HG02870 (cell line): ENCODE measurements at regions not wholly inside any gene's neighbourhood (a gene's known extent, or its start where the extent isn't known, plus 50 kb on each side); places are given as distances from the start of the nearest gene placed in this dataset.
"Not testable (repeated sequence)": the region's sequence is repeated elsewhere in the genome, so short reads cannot be mapped to it uniquely, and the experiment has no call there.

Experiments
- ATAC-seq: cut with Tn5 transposase; IDR thresholded peaks from one replicate; pipeline ENCODE4 v1.9.1; 2021; ENCODE audit warnings: mild to moderate bottlenecking, moderate library complexity; ENCODE audit not compliant: unreplicated experiment

- ATAC-seq, result no peak
Measured at GRCh38 chr2:4900861-4901770, 791.1 kb upstream of the SOX11 start.

- ATAC-seq, result no peak
Measured at GRCh38 chr2:4903656-4904348, 788.4 kb upstream of the SOX11 start.

GRCh38 chr2:4908461-4908860 is 783.7 kb upstream of the SOX11 start:
- ATAC-seq, result no peak

DNA sequence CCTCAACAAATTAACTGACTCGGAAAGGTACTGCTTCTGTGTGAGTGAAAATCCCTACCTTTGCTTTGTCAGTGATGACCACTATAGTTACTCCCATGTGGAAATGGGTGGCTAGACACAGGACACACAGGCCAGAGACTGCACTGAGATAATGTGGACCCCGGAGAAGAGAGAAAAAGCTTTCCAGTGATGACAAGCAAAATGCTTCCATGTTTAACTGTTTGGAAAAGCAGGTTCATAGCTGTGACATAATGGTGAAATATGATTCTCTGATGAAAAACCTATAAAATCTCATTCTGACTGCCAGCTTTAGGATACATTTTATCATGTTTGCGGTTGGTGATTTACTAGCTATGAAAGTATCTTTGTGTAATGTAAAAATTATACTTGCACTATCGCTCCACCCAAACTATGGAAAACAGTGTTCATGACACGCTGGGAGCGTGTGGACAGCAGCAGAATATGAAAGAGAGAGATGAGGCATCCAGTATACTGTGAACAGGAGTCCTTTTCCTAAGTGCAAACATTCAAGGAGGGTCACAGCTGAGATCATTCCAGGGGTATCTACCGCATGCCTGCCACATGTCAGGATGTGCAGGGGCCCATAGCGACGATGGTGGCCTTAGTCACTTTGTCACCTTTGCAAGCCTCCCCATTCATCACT is 782.7 kb upstream of the SOX11 start:
- ATAC-seq, result no peak

GRCh38 chr2:4914036-4914435 is 778.1 kb upstream of the SOX11 start:
- ATAC-seq, result no peak

GRCh38 chr2:4914551-4914950 is 777.6 kb upstream of the SOX11 start:
- ATAC-seq, result no peak

DNA sequence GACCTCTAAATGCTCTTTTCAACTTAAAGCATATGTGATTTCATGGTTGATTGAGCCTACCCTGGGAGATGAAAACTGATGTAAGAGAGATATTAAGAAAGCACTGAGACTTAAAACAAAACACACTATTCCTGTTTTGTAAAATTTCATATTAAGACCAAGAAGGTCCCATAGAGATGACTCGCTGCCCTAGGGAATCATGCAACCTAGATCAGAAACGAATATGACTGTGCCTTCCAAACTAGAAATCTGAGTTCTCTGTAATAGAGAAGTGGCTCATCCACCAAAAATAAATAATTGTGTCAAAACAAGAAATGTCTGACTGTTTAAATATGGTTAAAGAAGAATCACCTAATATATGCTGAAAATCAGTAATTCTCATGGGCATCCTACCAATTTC is 776.8 kb upstream of the SOX11 start:
- ATAC-seq, result no peak

GRCh38 chr2:4916094-4916493 is 776.1 kb upstream of the SOX11 start:
- no peak for ATAC-seq

DNA sequence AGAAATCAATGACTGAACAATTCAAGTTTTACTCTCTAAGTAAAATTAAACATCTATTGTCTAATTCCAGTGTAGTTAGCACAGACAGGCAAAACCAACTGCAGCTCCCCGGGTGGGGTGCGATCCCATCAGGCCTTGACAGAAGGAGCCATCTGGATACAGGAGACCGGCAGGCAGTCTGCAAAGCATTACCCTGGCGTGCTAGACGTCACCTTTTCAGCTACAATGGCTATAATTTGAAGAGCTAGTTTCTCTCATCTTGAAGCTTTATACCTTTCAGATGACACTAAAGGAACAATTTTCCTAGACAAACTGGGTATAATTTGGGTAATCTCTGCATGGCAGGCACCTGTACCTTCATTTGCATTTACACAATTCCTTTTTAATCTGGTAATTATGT is 761.5 kb upstream of the SOX11 start:
- no peak for ATAC-seq

GRCh38 chr2:4931721-4932365 is 760.3 kb upstream of the SOX11 start:
- no peak for ATAC-seq

- not testable (repeated sequence) for ATAC-seq
Measured at GRCh38 chr2:4935291-4935690, 756.9 kb upstream of the SOX11 start.

GRCh38 chr2:4937550-4937949 is 754.6 kb upstream of the SOX11 start:
- ATAC-seq, result no peak

- no peak for ATAC-seq
Measured at GRCh38 chr2:4938206-4938605, 754.0 kb upstream of the SOX11 start.

DNA sequence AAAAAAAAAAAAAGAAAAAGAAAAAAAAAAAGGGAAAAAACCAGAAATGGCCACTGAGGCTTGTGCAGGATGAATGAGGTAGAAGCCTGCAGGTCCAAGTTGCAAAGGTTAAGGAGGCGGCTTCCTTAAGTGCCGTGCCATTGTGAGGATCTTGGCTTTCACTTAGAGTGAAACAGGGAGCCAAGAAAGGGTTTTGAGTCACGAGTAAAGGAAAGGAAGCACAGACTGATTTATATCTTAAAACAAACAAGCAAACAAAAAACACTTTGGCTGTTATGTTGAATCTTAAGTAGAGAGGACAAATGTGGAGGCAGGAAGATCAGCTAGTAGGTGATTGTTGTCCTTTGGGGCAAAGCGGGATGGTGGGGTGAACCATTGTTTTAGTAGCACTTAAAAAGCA is 749.7 kb upstream of the SOX11 start:
- ATAC-seq, result no peak

- ATAC-seq, result no peak
Measured at GRCh38 chr2:4947911-4948310, 744.3 kb upstream of the SOX11 start.

DNA sequence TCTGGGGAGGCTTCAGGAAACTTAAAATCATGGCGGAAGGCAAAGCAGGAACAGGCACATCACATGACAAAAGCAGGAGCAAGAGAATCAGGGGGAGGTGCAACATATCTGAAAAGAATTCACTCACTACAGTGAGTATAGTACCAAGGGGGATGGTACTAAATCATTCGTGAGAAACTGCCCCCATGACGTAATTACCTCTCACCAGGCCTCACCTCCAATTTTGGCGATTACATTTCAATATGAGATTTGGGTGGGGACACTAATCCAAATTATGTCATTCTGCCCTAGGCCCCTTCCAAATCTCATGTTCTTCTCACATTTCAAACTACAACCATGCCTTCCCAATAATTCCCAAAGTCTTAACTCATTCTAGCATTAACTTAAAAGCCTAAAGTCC is 740.8 kb upstream of the SOX11 start:
- ATAC-seq, result no peak

GRCh38 chr2:4959219-4959618 is 733.0 kb upstream of the SOX11 start:
- ATAC-seq, result no peak

GRCh38 chr2:4962419-4962818 is 729.8 kb upstream of the SOX11 start:
- ATAC-seq, result no peak

DNA sequence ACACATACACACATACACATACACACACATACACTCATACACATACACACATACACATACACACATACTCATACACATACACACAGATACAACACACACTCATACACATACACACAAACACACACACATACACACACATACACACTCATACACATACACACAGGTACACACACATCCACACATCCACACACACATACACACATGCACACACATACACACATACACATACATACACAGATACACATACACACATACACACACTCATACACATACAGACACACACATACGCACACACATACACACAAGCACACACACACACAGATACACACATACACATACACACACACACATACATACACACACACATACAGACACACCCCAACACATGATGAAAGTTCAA is 729.1 kb upstream of the SOX11 start:
- ATAC-seq, result no peak

DNA sequence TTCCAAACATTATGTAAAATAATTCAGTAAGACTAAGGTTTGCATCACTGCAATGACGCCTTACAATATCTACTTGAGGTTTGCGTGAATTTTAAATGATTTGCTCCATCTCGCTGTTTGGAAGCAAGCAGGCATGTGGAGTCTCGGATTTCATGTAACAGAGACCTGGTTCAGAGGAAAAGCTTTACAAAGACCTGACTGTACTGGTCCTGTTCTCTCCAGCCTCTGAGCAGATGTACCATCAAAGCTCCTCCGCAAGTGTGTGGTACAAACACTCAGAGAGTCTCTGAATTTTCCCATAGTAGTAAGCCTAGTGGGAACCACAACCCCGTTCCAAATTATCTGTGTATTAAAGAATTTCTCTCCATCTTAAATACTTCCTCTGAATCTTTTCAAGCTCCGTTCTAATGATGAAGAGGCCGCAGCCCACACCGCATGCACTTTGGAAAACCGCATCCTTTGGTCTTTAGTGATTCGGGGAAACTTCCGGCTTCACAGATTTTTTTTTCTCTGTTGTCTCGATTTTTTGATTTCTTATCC is 728.1 kb upstream of the SOX11 start:
- no peak for ATAC-seq

- ATAC-seq, result no peak
Measured at GRCh38 chr2:4964579-4964978, 727.6 kb upstream of the SOX11 start.
